ENCODE measurements at regions not wholly inside any gene's neighbourhood (a gene's known extent, or its start where the extent isn't known, plus 50 kb on each side); places are given as distances from the start of the nearest gene placed in this dataset.

DNA sequence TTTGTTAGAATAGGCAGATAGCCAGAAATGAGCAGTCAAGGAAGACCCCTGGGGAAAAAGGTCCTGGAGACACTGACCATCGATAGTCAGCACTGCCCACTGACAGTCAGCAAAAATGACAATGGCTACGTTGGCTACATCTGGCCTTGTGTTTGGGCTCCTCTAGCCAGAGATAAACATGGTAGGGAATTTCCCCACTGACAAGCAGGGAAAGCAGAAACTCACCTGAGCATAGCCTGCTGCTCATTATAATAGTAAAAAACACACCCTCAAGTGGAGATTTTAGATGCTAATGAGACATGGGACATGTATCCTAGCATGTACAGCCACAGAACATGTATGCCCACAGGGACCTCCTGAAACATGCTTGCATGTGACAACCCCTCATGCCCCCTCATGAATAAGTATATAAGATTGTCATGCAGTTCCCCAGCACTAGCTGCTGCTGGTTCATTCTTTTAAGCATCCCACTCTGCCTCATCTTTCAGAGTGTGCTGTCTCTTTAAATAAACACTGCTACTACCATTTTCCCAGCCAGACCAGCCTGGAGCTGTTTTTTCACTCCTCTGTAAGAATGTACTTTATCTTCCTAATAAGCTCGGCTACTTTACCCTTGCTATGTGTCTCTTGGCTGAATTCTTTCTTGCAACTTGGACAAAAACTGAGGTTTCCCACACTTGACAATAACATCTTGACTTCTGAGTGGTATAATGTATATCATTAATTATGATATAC lies 550.1 kb upstream of the CDH8 start:
- Histone ChIP-seq H3K27ac (no peak overlapping the region), H3K4me1 (no peaks in the 10 kb centered on the region), H3K4me3 (no peak overlapping the region), H3K27me3 (no peaks in the 10 kb centered on the region), H3K36me3 (no peaks in the 10 kb centered on the region), H3K9me3 (no peaks in the 10 kb centered on the region)
- intact Hi-C loops (cut with DNase I), result loop anchor here (2.0 kb wide), 1 partner anchor 63 kb away; no protein-coding TSS in a partner anchor
- no peak for DNase-seq (ENCODE audit: low spot score in 2 of 2)
- TF ChIP-seq, protein P1, sequence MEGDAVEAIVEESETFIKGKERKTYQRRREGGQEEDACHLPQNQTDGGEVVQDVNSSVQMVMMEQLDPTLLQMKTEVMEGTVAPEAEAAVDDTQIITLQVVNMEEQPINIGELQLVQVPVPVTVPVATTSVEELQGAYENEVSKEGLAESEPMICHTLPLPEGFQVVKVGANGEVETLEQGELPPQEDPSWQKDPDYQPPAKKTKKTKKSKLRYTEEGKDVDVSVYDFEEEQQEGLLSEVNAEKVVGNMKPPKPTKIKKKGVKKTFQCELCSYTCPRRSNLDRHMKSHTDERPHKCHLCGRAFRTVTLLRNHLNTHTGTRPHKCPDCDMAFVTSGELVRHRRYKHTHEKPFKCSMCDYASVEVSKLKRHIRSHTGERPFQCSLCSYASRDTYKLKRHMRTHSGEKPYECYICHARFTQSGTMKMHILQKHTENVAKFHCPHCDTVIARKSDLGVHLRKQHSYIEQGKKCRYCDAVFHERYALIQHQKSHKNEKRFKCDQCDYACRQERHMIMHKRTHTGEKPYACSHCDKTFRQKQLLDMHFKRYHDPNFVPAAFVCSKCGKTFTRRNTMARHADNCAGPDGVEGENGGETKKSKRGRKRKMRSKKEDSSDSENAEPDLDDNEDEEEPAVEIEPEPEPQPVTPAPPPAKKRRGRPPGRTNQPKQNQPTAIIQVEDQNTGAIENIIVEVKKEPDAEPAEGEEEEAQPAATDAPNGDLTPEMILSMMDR (IDR thresholded peaks at IDR 0.05), result no peak

DNA sequence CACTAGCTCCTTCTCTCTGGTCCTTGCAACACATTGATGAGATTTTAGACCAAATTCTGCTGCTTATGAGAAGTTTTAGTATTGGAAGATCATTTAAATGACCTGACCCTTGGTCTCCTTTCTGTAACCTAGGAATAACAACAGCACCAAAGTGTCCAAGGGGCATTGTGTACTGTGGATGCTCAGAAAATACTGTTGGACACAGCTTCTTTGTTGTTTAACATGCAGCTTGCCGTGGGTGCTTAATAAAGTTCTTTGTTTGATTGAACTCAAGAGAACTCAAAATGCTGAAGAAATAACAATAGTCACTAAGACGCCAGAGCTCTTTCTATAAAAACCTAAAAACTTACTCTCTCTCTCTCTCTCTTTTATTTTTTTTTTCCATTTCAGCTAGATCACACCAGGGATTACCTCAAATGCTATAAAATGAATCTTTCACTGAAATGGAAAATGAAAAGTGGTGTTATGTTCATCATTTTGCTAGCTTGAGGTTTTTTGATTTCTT lies 548.9 kb upstream of the CDH8 start:
- no peaks in the 10 kb centered on the region for H3K27me3 ChIP-seq
- H3K27ac ChIP-seq, result no peak overlapping the region
- DNase-seq (ENCODE audit: low spot score in 2 of 2), result no peak
- no peak overlapping the region for H3K4me3 ChIP-seq
- H3K36me3 ChIP-seq, result no peaks in the 10 kb centered on the region
- H3K9me3 ChIP-seq, result no peaks in the 10 kb centered on the region
- intact Hi-C loops (cut with DNase I), result no loop called here
- TF ChIP-seq, protein P1 (IDR thresholded peaks at IDR 0.05), result no peak
- H3K4me1 ChIP-seq, result no peaks in the 10 kb centered on the region

DNA sequence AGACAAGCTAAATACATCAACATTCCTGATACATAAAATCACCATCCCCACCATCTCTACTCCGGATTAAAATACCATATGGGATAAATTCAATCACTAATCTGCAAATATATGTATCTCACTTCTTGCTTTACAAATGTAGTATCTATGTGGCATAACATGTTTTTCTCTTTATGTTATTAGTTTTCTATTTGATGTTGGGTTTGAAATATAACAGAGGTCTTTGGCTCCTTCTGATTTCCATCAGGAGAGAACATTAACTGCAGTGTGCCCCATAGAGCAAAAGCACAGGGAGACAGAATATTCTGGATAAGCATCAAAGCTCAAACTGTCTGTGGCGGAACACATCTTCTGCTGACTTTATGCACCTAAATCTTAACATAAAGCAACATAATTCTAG lies 547.2 kb upstream of the CDH8 start:
- TF ChIP-seq, protein P1 (IDR thresholded peaks at IDR 0.05), result no peak
- Histone ChIP-seq H3K4me1 (no peaks in the 10 kb centered on the region), H3K9me3 (no peaks in the 10 kb centered on the region), H3K27me3 (no peaks in the 10 kb centered on the region), H3K4me3 (no peak overlapping the region), H3K36me3 (no peaks in the 10 kb centered on the region), H3K27ac (no peak overlapping the region)
- intact Hi-C loops (cut with DNase I), result no loop called here
- no peak for DNase-seq (ENCODE audit: low spot score in 2 of 2)

DNA sequence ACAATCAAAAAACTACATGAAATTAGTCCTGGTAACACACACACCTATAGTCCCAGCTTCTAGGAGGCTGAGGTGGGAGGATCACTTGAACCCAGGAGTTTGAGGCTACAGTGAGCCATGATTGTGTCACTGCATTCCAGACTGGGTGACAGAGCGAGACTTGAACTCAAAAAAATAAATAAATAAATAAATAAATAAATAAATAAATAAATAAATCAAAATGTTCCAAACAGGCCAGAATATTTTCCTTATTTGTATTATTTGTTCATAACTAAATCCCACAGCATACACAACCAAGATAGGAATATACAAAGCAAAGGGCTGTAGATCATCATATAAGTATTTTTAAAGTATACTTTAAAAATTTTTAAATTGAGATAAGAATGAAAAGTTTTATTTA lies 537.2 kb upstream of the CDH8 start:
- H3K27me3 ChIP-seq, result no peaks in the 10 kb centered on the region
- intact Hi-C loops (cut with DNase I), result no loop called here
- TF ChIP-seq, protein P1 (IDR thresholded peaks at IDR 0.05), result no peak
- no peaks in the 10 kb centered on the region for H3K36me3 ChIP-seq
- no peaks in the 10 kb centered on the region for H3K9me3 ChIP-seq
- no peak overlapping the region for H3K27ac ChIP-seq
- H3K4me3 ChIP-seq, result no peak overlapping the region
- DNase-seq (ENCODE audit: low spot score in 2 of 2), result no peak
- H3K4me1 ChIP-seq, result no peaks in the 10 kb centered on the region

DNA sequence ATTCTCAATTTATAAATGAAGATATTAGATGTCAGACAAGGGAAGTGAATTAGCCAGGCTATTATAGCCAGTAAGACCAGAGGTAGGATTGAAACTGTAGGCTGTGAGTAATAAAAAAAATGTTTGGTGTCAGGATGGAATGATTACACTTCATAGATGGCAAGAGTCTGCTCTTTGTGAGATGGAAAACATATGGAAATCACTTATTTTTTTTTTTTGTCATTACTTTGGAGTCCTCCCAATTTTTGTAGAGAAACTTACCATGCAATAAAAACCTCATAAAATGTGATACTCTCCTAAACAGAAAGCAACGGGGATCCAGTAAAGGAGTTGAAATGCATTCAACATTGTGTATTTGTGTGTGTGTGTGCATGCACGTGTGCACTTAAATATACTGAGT lies 532.7 kb upstream of the CDH8 start:
- Histone ChIP-seq H3K4me1 (no peaks in the 10 kb centered on the region), H3K4me3 (no peak overlapping the region), H3K36me3 (no peaks in the 10 kb centered on the region), H3K9me3 (no peaks in the 10 kb centered on the region), H3K27me3 (no peaks in the 10 kb centered on the region), H3K27ac (no peak overlapping the region)
- TF ChIP-seq, protein P1 (IDR thresholded peaks at IDR 0.05), result no peak
- DNase-seq (ENCODE audit: low spot score in 2 of 2), result no peak
- intact Hi-C loops (cut with DNase I), result no loop called here

Data from ascending aorta (tissue), 2 donors.